Astrocyte (in vitro differentiated cells and primary cell): ENCODE measurements at regions not wholly inside any gene's neighbourhood (a gene's known extent, or its start where the extent isn't known, plus 50 kb on each side); places are given as distances from the start of the nearest gene placed in this dataset.

Experiments used
- DNase-seq: peaks from one replicate; pipeline ENCODE4 v3.0.0-alpha.2; 2010; ENCODE audit warnings: low read depth
- FAIRE-seq: peaks from 2 replicates; lab custom pipeline; 2011; peaks lifted over from hg19 to GRCh38; lab: Jason Lieb, UNC
- H2AFZ ChIP-seq: 2 replicates; pipeline ENCODE4 v1.6.0; 2012; ENCODE audit warnings: low read depth, low read length, inconsistent platforms
- H3K27ac ChIP-seq: 2 replicates; pipeline ENCODE4 v1.5.1; 2011; ENCODE audit warnings: low read depth, low read length, inconsistent platforms
- H3K27me3 ChIP-seq: 2 replicates; pipeline ENCODE4 v1.6.0; 2011; ENCODE audit warnings: low read length, inconsistent platforms; ENCODE audit not compliant: insufficient read depth
- H3K36me3 ChIP-seq: 2 replicates; pipeline ENCODE4 v1.5.1; 2011; ENCODE audit warnings: low read length, inconsistent platforms; ENCODE audit not compliant: insufficient read depth
- H3K4me1 ChIP-seq: 2 replicates; pipeline ENCODE4 v1.5.1; 2011; ENCODE audit warnings: low read length, inconsistent platforms; ENCODE audit not compliant: insufficient read depth
- H3K4me2 ChIP-seq: 2 replicates; pipeline ENCODE4 v1.6.0; 2012; ENCODE audit warnings: low read length, inconsistent platforms
- H3K4me3 ChIP-seq: 2 replicates; pipeline ENCODE4 v1.5.1; 2011; ENCODE audit warnings: low read depth, mild to moderate bottlenecking, low read length, inconsistent platforms; ENCODE audit not compliant: insufficient read depth
- H3K79me2 ChIP-seq: 2 replicates; pipeline ENCODE4 v1.6.0; 2012; ENCODE audit warnings: mild to moderate bottlenecking, low read length, inconsistent platforms; ENCODE audit not compliant: insufficient read depth
- H3K9ac ChIP-seq: 2 replicates; pipeline ENCODE4 v1.6.0; 2012; ENCODE audit warnings: mild to moderate bottlenecking, low read length, inconsistent platforms
- H3K9me3 ChIP-seq: 2 replicates; pipeline ENCODE4 v1.5.1; 2012; ENCODE audit warnings: low read depth, mild to moderate bottlenecking, low read length, inconsistent platforms; ENCODE audit not compliant: insufficient read depth
- H4K20me1 ChIP-seq: 2 replicates; pipeline ENCODE4 v1.6.0; 2012; ENCODE audit warnings: low read length, inconsistent platforms; ENCODE audit not compliant: insufficient read depth
- H3K27ac Mint-ChIP-seq: one replicate; pipeline ENCODE4 v1.8.0; 2021; ENCODE audit warnings: mild to moderate bottlenecking, mixed read lengths; ENCODE audit not compliant: unreplicated experiment
- H3K27me3 Mint-ChIP-seq: one replicate; pipeline ENCODE4 v1.8.0; 2021; ENCODE audit warnings: low read depth, mixed read lengths; ENCODE audit not compliant: unreplicated experiment
- H3K36me3 Mint-ChIP-seq: one replicate; pipeline ENCODE4 v1.8.0; 2021; ENCODE audit warnings: low read depth, mixed read lengths; ENCODE audit not compliant: unreplicated experiment
- H3K4me1 Mint-ChIP-seq: one replicate; pipeline ENCODE4 v1.8.0; 2021; ENCODE audit warnings: low read depth, mixed read lengths; ENCODE audit not compliant: unreplicated experiment
- H3K4me3 Mint-ChIP-seq: one replicate; pipeline ENCODE4 v1.8.0; 2021; ENCODE audit warnings: mild to moderate bottlenecking, moderate library complexity, mixed read lengths; ENCODE audit not compliant: unreplicated experiment
- H3K9me3 Mint-ChIP-seq: one replicate; pipeline ENCODE4 v1.8.0; 2021; ENCODE audit warnings: mild to moderate bottlenecking, mixed read lengths; ENCODE audit not compliant: unreplicated experiment
- EZH2 ChIP-seq: IDR thresholded peaks from 2 replicates; pipeline ENCODE4 v1.6.1; 2012; ENCODE audit warnings: mild to moderate bottlenecking, low read length, inconsistent platforms; ENCODE audit not compliant: insufficient read depth
- TF ChIP-seq, protein P1 (sequence below): IDR thresholded peaks from 2 replicates; pipeline ENCODE4 v1.5.1; 2011; ENCODE audit warnings: low read depth, mild to moderate bottlenecking, inconsistent platforms, low read length, moderate library complexity; ENCODE audit not compliant: insufficient read depth

DNA sequence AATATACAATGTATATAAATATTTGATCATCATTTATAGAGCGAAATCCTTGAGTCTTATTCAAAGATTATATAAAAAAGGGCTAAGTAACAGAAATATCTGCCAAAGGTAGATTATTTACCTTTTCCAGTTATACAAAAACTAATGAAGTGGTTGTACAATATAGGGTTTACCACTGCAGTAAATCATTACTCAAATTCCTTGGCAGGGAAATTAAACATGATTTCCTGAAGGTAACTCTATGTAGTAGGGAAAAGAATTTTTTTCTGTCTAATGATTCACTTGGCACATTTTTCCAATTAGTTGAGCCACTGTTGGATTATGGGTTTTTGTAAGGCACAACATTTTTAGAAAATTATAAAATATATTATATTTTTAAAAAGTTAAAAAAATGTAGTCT is 129.6 kb downstream of the NR2F2 start:
- no peaks in the 10 kb centered on the region for H3K79me2 ChIP-seq
- no peak overlapping the region for H3K27ac ChIP-seq
- no peak overlapping the region for H2AFZ ChIP-seq
- H3K4me2 ChIP-seq: no peak overlapping the region
- Mint-ChIP-seq H3K36me3 (no peaks in the 10 kb centered on the region), H3K4me3 (no peak overlapping the region), H3K27ac (no peak overlapping the region), H3K27me3 (peaks cover 6% of the 10 kb centered on the region), H3K4me1 (no peaks in the 10 kb centered on the region), H3K9me3 (no peaks in the 10 kb centered on the region)
- DNase-seq (no peak), FAIRE-seq (no peak)
- no peak overlapping the region for H3K4me3 ChIP-seq
- H3K36me3 ChIP-seq: no peaks in the 10 kb centered on the region
- no peaks in the 10 kb centered on the region for H3K27me3 ChIP-seq
- TF ChIP-seq, protein P1, sequence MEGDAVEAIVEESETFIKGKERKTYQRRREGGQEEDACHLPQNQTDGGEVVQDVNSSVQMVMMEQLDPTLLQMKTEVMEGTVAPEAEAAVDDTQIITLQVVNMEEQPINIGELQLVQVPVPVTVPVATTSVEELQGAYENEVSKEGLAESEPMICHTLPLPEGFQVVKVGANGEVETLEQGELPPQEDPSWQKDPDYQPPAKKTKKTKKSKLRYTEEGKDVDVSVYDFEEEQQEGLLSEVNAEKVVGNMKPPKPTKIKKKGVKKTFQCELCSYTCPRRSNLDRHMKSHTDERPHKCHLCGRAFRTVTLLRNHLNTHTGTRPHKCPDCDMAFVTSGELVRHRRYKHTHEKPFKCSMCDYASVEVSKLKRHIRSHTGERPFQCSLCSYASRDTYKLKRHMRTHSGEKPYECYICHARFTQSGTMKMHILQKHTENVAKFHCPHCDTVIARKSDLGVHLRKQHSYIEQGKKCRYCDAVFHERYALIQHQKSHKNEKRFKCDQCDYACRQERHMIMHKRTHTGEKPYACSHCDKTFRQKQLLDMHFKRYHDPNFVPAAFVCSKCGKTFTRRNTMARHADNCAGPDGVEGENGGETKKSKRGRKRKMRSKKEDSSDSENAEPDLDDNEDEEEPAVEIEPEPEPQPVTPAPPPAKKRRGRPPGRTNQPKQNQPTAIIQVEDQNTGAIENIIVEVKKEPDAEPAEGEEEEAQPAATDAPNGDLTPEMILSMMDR: no peak
- H3K9me3 ChIP-seq: no peaks in the 10 kb centered on the region
- no peaks in the 10 kb centered on the region for H4K20me1 ChIP-seq
- no peaks in the 10 kb centered on the region for H3K4me1 ChIP-seq
- no peak overlapping the region for H3K9ac ChIP-seq

DNA sequence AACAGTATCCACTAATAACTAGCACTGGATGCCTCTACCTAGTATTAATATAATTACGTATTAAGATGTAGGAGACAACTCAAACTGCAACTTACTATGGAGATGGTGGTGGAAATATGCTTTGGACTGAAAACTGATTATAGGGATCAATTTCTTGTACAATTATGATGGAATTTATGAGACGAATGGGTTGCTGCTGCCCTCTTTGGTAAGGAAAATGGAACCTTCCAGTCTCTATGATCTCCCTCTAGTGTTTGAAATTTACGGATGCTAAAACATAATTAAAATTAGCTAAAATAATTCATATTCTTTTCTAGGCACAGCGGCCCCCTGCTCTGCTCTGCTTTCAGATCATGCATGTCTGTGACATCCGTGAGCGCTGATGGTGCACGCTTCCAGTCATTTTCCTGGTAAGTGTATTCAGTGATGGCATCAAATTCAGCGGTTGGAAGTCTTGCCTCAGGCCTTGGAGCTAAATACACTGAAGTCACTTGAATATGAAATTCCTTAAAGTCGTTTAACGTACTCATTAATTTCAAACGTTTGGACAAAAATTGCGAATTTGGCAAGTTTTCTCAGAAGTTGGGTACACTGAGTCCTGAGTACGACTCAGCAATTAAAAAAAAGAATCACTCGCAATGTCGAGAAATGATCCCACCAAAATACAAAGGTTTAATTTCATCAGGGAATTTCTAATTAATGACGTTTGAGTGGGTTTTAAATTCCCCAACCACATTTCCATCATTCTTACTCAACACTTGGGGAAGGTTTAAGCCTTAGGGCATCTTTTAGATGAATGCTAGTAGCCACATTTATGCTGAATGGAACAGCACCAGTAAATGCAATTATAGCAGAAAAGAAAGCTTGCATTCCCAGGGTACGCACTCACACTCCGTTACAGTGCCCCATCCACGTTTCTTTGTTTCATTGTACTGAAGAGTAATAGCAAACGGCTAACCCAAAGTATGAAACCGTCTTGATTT is 132.6 kb downstream of the NR2F2 start:
- DNase-seq (no peak), FAIRE-seq (no peak)
- Histone ChIP-seq H3K27ac (no peak overlapping the region), H3K9me3 (no peaks in the 10 kb centered on the region), H3K4me2 (no peak overlapping the region), H3K27me3 (no peaks in the 10 kb centered on the region), H3K9ac (no peak overlapping the region), H3K79me2 (no peaks in the 10 kb centered on the region), H2AFZ (no peak overlapping the region), H3K4me1 (no peaks in the 10 kb centered on the region), H4K20me1 (no peaks in the 10 kb centered on the region), H3K4me3 (no peak overlapping the region), H3K36me3 (no peaks in the 10 kb centered on the region)
- Mint-ChIP-seq H3K9me3 (no peaks in the 10 kb centered on the region), H3K27me3 (peaks cover 9% of the 10 kb centered on the region), H3K27ac (no peak overlapping the region), H3K4me3 (no peak overlapping the region), H3K4me1 (no peaks in the 10 kb centered on the region), H3K36me3 (no peaks in the 10 kb centered on the region)
- TF ChIP-seq, protein P1: no peak
- TF ChIP-seq EZH2: no peak

DNA sequence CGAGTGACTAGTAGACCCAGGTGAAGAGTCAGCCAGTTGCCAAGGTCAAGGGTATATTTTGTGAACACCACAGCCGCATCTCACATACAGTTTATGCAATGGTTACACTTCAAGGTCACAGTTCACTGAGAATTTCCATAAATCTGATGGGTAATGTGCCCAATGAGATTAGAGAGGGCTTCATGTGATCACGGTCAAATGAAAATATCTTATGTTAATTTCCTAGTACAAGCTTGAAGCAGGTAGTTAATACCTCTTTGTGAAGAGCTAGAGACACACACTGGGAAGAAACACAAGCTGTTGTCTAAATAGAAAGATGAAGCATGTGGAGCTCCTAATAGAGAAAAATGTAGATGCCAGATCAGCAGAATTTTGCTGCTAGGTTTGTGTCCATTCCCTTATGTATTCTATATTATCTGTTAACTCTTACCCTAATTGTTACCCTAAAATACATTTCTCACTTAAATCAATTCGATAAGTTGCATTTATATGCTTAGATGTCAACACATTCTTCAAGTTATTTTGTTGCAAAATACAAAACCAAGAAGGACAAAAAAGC is 136.0 kb downstream of the NR2F2 start:
- Mint-ChIP-seq H3K4me3 (no peak overlapping the region), H3K27ac (no peak overlapping the region), H3K36me3 (no peaks in the 10 kb centered on the region), H3K27me3 (peaks cover 19% of the 10 kb centered on the region), H3K9me3 (no peaks in the 10 kb centered on the region), H3K4me1 (no peaks in the 10 kb centered on the region)
- Histone ChIP-seq H3K27ac (no peak overlapping the region), H3K4me2 (no peak overlapping the region), H3K4me3 (no peak overlapping the region), H3K9ac (no peak overlapping the region), H3K79me2 (no peaks in the 10 kb centered on the region), H4K20me1 (no peaks in the 10 kb centered on the region), H3K4me1 (no peaks in the 10 kb centered on the region), H2AFZ (no peak overlapping the region), H3K27me3 (no peaks in the 10 kb centered on the region), H3K36me3 (no peaks in the 10 kb centered on the region), H3K9me3 (no peaks in the 10 kb centered on the region)
- no peak for TF ChIP-seq EZH2
- TF ChIP-seq, protein P1: no peak
- FAIRE-seq: no peak
- DNase-seq: no peak
